ENCODE measurements at regions not wholly inside any gene's neighbourhood (a gene's known extent, or its start where the extent isn't known, plus 50 kb on each side); places are given as distances from the start of the nearest gene placed in this dataset.

GRCh38 chr12:30021051-30021833 lies 237.5 kb upstream of the TMTC1 start:
- no peak for DNase-seq (ENCODE audit: low read depth)

GRCh38 chr12:30019366-30020140 lies 235.8 kb upstream of the TMTC1 start:
- DNase-seq (ENCODE audit: low read depth) = no peak

GRCh38 chr12:30016540-30017055 lies 232.9 kb upstream of the TMTC1 start:
- DNase-seq (ENCODE audit: low read depth) = no peak

- no peak for DNase-seq (ENCODE audit: low read depth)
These were observed 232.0 kb upstream of the TMTC1 start for GRCh38 chr12:30015631-30016337.

- no peak for DNase-seq (ENCODE audit: low read depth)
These were observed 231.2 kb upstream of the TMTC1 start for GRCh38 chr12:30014991-30015390.

- DNase-seq (ENCODE audit: low read depth) = no peak
These were observed 229.2 kb upstream of the TMTC1 start for GRCh38 chr12:30012816-30013450.

GRCh38 chr12:30010071-30011052 lies 226.6 kb upstream of the TMTC1 start:
- no peak for DNase-seq (ENCODE audit: low read depth)

- DNase-seq (ENCODE audit: low read depth) = no peak
These were observed 222.3 kb upstream of the TMTC1 start for GRCh38 chr12:30006021-30006420.

GRCh38 chr12:30003321-30003720 lies 219.6 kb upstream of the TMTC1 start:
- no peak for DNase-seq (ENCODE audit: low read depth)

- no peak for DNase-seq (ENCODE audit: low read depth)
These were observed 218.9 kb upstream of the TMTC1 start for GRCh38 chr12:30002677-30003076.

- no peak for DNase-seq (ENCODE audit: low read depth)
These were observed 216.7 kb upstream of the TMTC1 start for GRCh38 chr12:30000401-30000800.

GRCh38 chr12:29996993-29997392 lies 213.3 kb upstream of the TMTC1 start:
- DNase-seq (ENCODE audit: low read depth) = no peak

- no peak for DNase-seq (ENCODE audit: low read depth)
These were observed 208.6 kb upstream of the TMTC1 start for GRCh38 chr12:29992366-29992765.

- no peak for DNase-seq (ENCODE audit: low read depth)
These were observed 208.2 kb upstream of the TMTC1 start for GRCh38 chr12:29991924-29992323.

- DNase-seq (ENCODE audit: low read depth) = no peak
These were observed 207.2 kb upstream of the TMTC1 start for GRCh38 chr12:29990971-29991370.

- no peak for DNase-seq (ENCODE audit: low read depth)
These were observed 200.1 kb upstream of the TMTC1 start for GRCh38 chr12:29983851-29984250.

- DNase-seq (ENCODE audit: low read depth) = no peak
These were observed 196.6 kb upstream of the TMTC1 start for GRCh38 chr12:29980304-29980703.

GRCh38 chr12:29971446-29971845 lies 187.7 kb upstream of the TMTC1 start:
- no peak for DNase-seq (ENCODE audit: low read depth)

GRCh38 chr12:29970501-29970900 lies 186.8 kb upstream of the TMTC1 start:
- DNase-seq (ENCODE audit: low read depth) = no peak

- DNase-seq (ENCODE audit: low read depth) = no peak
These were observed 178.7 kb upstream of the TMTC1 start for GRCh38 chr12:29962276-29963035.
